Activated naive CD4-positive, alpha-beta T cell treated with anti-CD3 and anti-CD28 coated beads, Interleukin-2, amount 10 ng/mL, durations not matched to agents 7 days and 5 days (primary cell): ENCODE measurements at regions not wholly inside any gene's neighbourhood (a gene's known extent, or its start where the extent isn't known, plus 50 kb on each side); places are given as distances from the start of the nearest gene placed in this dataset.
A peak's percentile ranks its signal among the peaks of the same experiment; 100 is the strongest.

Source experiments
- CTCF ChIA-PET: fragments of 350-600 bp; sonication (Branson Sonifier 250); formaldehyde crosslinking; loops from one replicate; lab custom pipeline; 2021; ENCODE audit warnings: antibody characterized with exemption; lab: Charles Lee
- DNase-seq: peaks from one replicate; pipeline ENCODE4 v3.0.0-alpha.2; 2020
- H3K27ac Mint-ChIP-seq: one replicate; pipeline ENCODE4 v1.8.0; 2021; ENCODE audit warnings: mild to moderate bottlenecking, moderate library complexity, mixed read lengths
- H3K27me3 Mint-ChIP-seq: one replicate; pipeline ENCODE4 v1.8.0; 2021; ENCODE audit warnings: mild to moderate bottlenecking, mixed read lengths
- H3K36me3 Mint-ChIP-seq: one replicate; pipeline ENCODE4 v1.8.0; 2021; ENCODE audit warnings: mixed read lengths
- H3K4me1 Mint-ChIP-seq: one replicate; pipeline ENCODE4 v1.8.0; 2021; ENCODE audit warnings: mixed read lengths
- H3K4me3 Mint-ChIP-seq: one replicate; pipeline ENCODE4 v1.8.0; 2021; ENCODE audit warnings: mild to moderate bottlenecking, moderate library complexity, mixed read lengths
- H3K9me3 Mint-ChIP-seq: one replicate; pipeline ENCODE4 v1.8.0; 2021; ENCODE audit warnings: mixed read lengths

DNA sequence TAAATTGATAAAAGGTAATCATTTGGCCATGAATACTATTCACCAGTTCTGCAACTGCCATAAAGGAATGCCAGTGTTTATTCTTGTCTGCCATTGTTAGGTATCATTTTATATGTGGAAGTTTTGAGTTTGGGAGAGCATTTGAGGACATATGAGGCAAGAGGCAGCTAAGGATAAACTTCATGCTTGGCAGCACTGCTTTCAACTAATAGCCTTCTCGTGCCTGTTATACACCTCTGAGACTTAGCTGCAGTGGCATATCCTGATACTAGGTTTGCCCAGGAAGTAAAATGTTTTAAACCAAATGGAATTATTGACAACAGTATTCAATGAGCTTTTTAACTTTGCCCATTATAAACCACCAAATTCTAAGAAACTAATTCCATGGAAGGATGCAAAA, 126.0 kb upstream of the DPH6 start:
- peaks cover 13% of the 10 kb centered on the region for H3K4me1 Mint-ChIP-seq
- H3K4me3 Mint-ChIP-seq: no peak overlapping the region
- no peak for DNase-seq
- CTCF ChIA-PET: no interaction called here
- peaks cover 4% of the 10 kb centered on the region for H3K27me3 Mint-ChIP-seq
- no peaks in the 10 kb centered on the region for H3K9me3 Mint-ChIP-seq
- H3K27ac Mint-ChIP-seq: no peak overlapping the region
- H3K36me3 Mint-ChIP-seq: no peaks in the 10 kb centered on the region

DNA sequence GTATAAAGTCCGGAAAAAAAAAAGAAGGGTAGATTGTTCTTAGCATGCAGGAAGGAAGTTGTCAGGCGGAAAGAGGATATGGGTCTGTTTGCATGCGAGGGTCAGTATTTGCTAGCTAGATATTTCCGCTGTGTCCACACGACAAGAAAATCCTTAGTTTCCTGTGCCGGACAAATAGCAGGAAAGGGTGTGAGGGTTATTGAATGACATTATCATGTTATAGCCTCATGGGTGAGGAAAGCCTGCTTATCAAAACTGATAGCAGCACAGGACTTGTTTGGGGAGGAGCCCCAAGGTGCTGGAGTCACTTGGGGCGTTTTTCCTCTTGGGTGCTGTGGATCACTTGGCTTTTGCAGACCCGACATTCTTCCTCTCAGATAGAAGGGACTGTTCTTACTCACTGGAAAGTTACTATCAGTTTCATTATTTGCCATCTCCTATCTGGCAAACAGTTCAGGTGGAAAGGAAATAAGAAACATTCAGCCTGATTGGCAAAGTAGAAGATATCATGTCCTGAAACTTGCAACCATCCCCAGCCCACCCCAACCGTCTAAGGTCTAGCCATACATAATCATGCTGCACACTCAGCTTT, 127.2 kb upstream of the DPH6 start:
- H3K4me3 Mint-ChIP-seq: peak overlapping the region; percentile 25
- peaks cover 13% of the 10 kb centered on the region for H3K4me1 Mint-ChIP-seq
- no peaks in the 10 kb centered on the region for H3K36me3 Mint-ChIP-seq
- CTCF ChIA-PET: no interaction called here
- DNase-seq: no peak
- peak overlapping the region; percentile 34 for H3K27ac Mint-ChIP-seq
- H3K9me3 Mint-ChIP-seq: no peaks in the 10 kb centered on the region
- peaks cover 4% of the 10 kb centered on the region for H3K27me3 Mint-ChIP-seq

DNA sequence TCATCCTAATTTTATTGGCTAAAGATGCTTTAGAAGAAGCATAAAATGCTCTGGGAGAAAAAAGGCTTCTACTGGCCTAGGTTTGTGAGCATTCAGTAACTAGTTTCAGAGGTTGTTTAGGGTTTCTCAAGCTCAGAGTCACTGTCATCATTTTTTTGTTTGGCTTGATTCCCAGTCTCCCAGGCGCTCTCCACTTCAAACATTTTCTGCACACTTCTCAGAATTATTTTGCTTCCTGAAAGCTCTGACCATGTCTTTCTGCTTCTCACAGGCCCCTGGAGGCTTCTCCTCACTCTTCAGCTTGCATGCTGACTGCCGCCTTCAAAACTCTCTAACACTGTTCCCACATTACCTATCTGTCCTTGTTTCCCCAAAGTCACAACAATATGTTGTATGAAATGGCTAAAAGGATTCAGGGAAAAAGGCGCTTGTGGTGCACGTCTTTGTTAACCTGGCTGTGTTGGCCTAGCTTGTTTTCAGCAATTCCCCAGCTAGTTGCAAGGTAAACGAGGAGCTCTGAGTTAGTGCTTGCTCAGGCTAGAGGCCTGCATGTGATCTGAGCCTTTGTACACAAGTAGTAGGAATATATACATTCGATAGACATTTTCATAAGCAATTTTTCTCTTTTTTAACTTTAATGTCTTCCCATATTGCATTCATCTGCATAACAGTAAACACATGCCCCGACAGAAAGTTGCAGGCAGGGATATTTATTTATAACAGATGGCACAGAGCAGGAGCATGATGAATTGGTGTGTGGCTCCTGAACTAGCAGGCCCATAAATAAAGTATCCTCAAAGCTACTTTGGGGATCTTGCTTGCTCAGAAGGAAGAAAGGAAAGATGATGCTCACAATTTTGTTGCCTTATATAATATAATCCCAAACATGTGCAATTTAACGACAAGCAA, 129.2 kb upstream of the DPH6 start:
- H3K9me3 Mint-ChIP-seq: no peaks in the 10 kb centered on the region
- CTCF ChIA-PET: no interaction called here

DNA sequence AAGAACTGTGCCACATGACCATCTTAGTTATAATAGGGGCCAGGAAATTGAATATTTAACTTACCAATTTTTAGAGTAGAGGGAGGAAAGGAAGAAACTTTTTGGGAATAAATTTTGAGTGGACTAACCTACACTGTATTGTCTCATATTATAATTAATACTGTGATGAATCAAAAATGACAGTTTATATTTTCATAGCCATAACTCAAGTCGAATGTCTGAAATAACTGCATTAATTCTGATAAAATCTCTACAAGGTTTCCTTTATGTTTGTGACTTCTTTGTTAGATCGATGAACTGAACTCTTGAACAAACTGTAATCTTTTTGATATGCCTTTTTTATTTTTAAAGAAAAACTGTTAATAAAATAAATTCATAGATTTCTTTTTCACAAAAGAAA, 132.8 kb upstream of the DPH6 start:
- CTCF ChIA-PET: no interaction called here
- Mint-ChIP-seq H3K4me3 (no peak overlapping the region), H3K27me3 (peaks cover 4% of the 10 kb centered on the region), H3K27ac (no peak overlapping the region), H3K36me3 (no peaks in the 10 kb centered on the region), H3K9me3 (no peaks in the 10 kb centered on the region), H3K4me1 (no peaks in the 10 kb centered on the region)
- no peak for DNase-seq

More for the DNA sequence above, 129.2 kb upstream of the DPH6 start:
- H3K4me1 Mint-ChIP-seq: peaks cover 12% of the 10 kb centered on the region
- no peaks in the 10 kb centered on the region for H3K36me3 Mint-ChIP-seq
- no peak for DNase-seq
- no peak overlapping the region for H3K4me3 Mint-ChIP-seq
- peaks cover 4% of the 10 kb centered on the region for H3K27me3 Mint-ChIP-seq
- no peak overlapping the region for H3K27ac Mint-ChIP-seq

DNA sequence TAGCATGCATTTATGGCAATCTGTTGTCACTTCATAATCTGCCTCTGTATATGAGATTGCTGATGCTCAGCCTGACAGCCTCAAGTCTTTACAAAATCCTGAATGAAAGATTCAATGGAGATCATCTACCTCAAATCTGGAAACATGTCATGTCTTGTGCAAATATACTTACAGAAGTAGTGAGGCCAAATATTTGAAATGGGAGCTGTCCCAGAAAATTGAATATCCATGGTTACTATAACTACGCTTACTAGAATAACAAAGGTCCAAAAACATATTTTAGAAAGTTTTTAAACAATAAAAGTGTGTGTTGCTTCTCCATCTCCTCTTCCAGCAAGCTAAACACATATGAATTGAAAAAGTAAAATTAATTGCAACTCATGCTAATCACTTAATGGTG, 133.2 kb upstream of the DPH6 start:
- H3K9me3 Mint-ChIP-seq: no peaks in the 10 kb centered on the region
- H3K4me1 Mint-ChIP-seq: no peaks in the 10 kb centered on the region
- no peaks in the 10 kb centered on the region for H3K36me3 Mint-ChIP-seq
- no peak for DNase-seq
- H3K4me3 Mint-ChIP-seq: no peak overlapping the region
- peaks cover 4% of the 10 kb centered on the region for H3K27me3 Mint-ChIP-seq
- no peak overlapping the region for H3K27ac Mint-ChIP-seq
- CTCF ChIA-PET: no interaction called here

DNA sequence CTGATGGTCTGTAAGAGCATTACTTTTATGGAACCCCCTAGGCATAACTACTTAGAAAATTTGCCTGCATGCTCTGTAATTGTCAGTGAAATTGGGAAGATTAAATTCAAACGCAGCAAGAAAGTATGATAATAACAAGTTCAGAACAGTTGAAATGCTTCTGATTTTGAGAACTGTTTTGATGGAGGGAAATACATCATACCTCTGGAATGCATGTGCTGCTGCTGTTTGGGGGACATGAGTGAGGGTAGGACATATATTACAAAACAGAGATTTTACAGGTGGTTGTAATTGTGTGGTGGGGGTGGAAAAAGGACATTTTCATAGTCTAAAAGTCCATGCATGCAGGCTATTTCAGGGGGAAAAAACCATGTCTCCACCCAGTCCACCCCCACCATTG, 135.0 kb upstream of the DPH6 start:
- Mint-ChIP-seq H3K27me3 (peaks cover 5% of the 10 kb centered on the region), H3K4me1 (no peaks in the 10 kb centered on the region), H3K27ac (no peak overlapping the region), H3K9me3 (no peaks in the 10 kb centered on the region), H3K4me3 (no peak overlapping the region), H3K36me3 (no peaks in the 10 kb centered on the region)
- DNase-seq: no peak
- CTCF ChIA-PET: no interaction called here

DNA sequence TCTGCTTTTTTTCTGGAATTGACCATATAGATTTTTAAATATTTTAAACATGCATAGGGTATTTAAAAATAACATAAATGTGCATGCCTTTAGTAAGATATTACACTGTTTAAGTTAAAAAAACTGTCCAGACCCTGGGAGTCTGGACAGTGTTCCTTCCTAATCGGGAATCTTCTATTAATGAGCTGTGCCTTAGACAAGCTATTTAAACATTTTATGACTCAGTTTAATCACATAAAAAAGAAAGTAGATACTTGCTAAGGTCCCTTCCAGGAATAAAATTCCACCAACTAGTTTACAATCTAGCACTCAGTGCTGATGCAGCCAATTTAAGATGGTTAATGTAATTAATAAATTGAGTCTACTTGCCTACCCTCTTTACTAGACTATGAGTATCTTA, 140.4 kb upstream of the DPH6 start:
- H3K27me3 Mint-ChIP-seq: peaks cover 10% of the 10 kb centered on the region
- no peaks in the 10 kb centered on the region for H3K4me1 Mint-ChIP-seq
- H3K9me3 Mint-ChIP-seq: no peaks in the 10 kb centered on the region
- no peak overlapping the region for H3K4me3 Mint-ChIP-seq
- no peak overlapping the region for H3K27ac Mint-ChIP-seq
- CTCF ChIA-PET: no interaction called here
- H3K36me3 Mint-ChIP-seq: no peaks in the 10 kb centered on the region
- no peak for DNase-seq

DNA sequence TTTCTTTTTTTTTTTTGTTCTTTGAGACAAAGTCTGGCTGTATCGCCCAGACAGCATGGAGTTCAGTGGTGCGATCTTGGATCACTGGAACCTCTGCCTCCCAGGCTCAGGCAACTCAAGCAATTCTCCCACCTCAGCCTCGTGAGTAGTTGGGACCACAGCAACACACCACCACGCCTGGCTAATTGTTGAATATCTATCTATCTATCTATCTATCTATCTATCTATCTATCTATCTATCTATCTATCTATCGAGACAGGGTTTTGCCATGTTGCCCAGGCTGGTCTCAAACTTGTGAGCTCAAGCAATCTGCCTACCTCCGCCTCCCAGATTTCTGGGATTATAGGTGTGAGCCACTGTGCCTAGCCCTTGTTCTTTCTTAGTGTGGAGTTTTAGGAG, 143.3 kb upstream of the DPH6 start:
- no peaks in the 10 kb centered on the region for H3K36me3 Mint-ChIP-seq
- DNase-seq: no peak
- no peak overlapping the region for H3K27ac Mint-ChIP-seq
- CTCF ChIA-PET: no interaction called here
- H3K4me3 Mint-ChIP-seq: no peak overlapping the region
- no peaks in the 10 kb centered on the region for H3K9me3 Mint-ChIP-seq
- H3K27me3 Mint-ChIP-seq: peaks cover 10% of the 10 kb centered on the region
- no peaks in the 10 kb centered on the region for H3K4me1 Mint-ChIP-seq

DNA sequence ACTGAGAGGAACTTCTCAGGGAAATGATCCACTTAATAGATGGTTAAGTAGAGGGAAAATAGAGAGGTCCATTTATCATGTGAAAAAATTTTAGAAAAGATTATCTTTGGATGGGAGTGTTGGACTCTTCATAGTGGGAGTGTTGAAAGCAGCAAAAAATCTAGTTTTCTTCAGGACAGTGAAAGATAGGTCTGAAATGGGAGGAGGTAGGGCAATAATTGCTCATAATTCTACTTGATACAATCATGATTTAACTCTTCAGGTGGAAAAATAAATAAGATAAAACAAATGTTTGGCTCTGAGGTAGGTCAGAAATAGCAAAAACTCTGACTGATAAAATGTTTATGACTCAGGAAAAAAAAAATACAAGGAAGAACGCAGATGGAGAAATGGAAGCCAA, 144.1 kb upstream of the DPH6 start:
- CTCF ChIA-PET: no interaction called here
- H3K9me3 Mint-ChIP-seq: no peaks in the 10 kb centered on the region

DNA sequence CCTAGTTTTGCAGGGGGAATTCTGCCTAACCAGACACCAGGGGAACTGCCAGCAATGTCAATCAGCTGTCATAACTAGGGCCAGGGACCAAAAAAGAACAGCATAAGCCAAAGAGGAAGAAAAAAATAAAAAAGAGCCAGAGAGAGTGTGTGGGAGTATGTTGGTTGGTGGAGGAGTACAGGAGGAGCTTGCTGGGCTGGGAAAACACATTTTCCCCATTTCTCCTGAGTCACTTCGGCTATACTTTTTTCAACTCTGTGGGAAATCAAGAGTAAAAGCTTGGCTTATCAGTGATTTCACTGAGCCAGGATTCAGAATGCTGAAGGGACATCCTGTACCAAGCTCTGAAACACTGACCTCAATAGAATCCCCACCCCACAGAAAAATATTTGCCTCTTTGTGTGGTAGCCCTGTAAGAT, 144.7 kb upstream of the DPH6 start:
- Mint-ChIP-seq H3K4me1 (no peaks in the 10 kb centered on the region), H3K4me3 (no peak overlapping the region), H3K9me3 (no peaks in the 10 kb centered on the region), H3K36me3 (no peaks in the 10 kb centered on the region), H3K27ac (no peak overlapping the region), H3K27me3 (peaks cover 5% of the 10 kb centered on the region)
- no peak for DNase-seq
- CTCF ChIA-PET: no interaction called here

More for the DNA sequence above, 144.1 kb upstream of the DPH6 start:
- no peak overlapping the region for H3K27ac Mint-ChIP-seq
- no peak for DNase-seq
- no peaks in the 10 kb centered on the region for H3K36me3 Mint-ChIP-seq
- H3K4me3 Mint-ChIP-seq: no peak overlapping the region
- peaks cover 5% of the 10 kb centered on the region for H3K27me3 Mint-ChIP-seq
- H3K4me1 Mint-ChIP-seq: no peaks in the 10 kb centered on the region

DNA sequence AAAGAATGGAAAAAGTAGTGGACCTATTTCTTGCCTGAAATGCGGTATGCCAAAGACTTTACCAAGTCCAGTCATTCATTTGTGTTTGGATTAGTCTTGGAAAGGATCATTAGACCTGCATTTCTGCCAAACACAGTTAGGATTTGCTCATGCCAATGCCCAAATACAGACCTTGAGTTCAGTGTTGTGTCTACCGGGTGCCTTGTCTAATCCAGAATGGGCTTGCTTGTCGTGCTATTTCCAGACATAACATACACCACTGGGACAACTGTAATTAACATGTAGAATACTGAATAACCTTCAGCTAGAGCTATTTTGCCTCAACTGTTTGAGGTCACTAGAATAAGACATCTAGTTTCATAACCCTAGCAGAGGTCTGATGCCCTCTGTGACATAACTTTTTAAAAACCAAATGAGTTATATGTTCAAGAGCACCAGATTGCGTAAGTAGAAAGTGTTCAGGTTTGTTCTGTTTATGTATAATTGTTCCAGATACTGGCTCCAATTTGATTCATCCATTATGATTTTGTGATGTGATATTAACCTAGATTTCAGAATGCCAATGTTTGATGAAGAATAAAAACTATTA, 145.3 kb upstream of the DPH6 start:
- Mint-ChIP-seq H3K4me3 (no peak overlapping the region), H3K27me3 (peaks cover 5% of the 10 kb centered on the region), H3K4me1 (no peaks in the 10 kb centered on the region), H3K36me3 (no peaks in the 10 kb centered on the region), H3K27ac (no peak overlapping the region), H3K9me3 (no peaks in the 10 kb centered on the region)
- no peak for DNase-seq
- CTCF ChIA-PET: no interaction called here

DNA sequence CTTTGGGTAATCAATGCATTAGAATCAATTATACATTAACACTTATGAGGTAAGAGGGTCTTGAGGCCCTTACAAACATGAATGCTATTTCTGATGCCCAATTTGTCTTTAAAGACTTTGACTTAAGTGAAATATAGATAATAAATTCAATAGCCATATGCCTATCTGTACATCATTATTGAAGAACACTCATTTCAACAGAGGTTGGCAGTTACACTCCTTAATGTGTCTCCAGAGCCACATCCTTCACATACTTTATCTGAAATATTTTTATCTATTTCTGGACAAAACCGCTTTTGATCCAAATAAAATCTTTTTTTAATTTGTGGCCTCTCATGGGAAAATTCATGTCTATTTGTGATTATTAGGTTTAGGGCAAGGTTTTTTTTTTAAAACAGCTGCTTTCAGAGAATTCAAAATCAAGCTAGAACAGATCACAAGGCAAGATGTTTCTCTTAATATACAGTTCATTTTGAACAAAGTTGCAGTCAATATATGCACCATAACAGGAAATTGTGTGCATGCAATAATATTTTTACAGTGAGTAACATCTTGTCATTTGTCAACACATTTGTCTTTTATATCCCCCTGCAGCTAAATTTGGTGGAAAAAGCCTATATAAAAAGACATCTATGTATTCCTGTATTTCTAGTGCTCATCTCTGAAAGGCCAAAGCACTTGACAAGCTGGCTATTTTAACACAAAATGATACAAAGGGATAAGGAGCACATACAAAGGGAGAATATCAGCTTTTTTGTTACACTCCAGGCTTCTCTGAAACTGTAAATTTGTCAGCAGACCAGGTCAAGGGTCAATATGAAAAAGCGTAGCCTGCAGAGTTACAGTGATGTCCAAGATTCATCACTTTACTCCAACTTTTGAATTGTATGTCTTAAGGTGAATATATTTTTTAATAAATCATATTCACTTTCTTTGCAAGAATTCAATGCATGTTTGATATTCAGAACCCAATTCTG, 146.2 kb upstream of the DPH6 start:
- Mint-ChIP-seq H3K4me1 (no peaks in the 10 kb centered on the region), H3K36me3 (no peaks in the 10 kb centered on the region), H3K27me3 (peaks cover 5% of the 10 kb centered on the region), H3K4me3 (no peak overlapping the region), H3K9me3 (no peaks in the 10 kb centered on the region), H3K27ac (no peak overlapping the region)
- CTCF ChIA-PET: no interaction called here
- DNase-seq: no peak

DNA sequence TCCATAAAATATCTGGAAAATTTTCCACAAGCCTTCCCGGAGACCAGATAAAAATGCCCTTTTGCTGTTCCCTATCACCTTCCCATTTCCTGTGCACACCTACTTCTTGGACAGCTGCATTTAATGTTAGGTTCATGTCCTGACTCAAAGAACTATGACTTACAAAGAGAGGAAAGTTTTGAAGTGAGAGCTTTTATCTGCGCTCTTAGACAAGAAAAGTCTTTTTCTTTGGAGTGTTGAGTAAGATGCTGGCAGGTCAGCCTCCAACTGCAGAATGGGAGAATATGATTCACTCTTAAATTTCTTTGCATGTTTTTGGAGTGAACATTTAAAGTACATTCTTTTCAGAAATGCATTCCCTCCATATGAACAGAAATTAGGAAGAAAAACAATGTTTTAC, 147.3 kb upstream of the DPH6 start:
- H3K9me3 Mint-ChIP-seq: no peaks in the 10 kb centered on the region
- H3K27me3 Mint-ChIP-seq: peaks cover 5% of the 10 kb centered on the region
- no peaks in the 10 kb centered on the region for H3K4me1 Mint-ChIP-seq
- no peaks in the 10 kb centered on the region for H3K36me3 Mint-ChIP-seq
- H3K4me3 Mint-ChIP-seq: no peak overlapping the region
- DNase-seq: no peak
- no peak overlapping the region for H3K27ac Mint-ChIP-seq
- CTCF ChIA-PET: no interaction called here

DNA sequence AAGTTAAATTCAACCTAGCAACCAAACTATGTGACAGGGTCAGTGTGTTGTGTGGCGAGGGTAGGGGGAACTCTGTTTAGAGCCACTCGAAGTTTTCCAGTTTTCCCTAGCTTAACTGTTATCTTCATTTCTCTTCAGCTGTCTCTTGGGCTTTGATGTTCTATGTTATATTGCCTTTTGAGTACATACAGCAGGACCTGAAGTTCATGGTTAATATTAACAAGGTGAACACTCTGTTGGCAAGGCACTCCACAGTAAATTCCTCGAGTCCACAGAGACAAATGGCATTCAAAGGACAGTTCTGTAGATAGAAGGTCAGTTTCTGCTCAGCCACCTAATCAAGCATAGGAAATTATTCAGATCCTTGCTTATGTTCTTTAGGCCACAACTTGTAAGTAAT, 147.9 kb upstream of the DPH6 start:
- Mint-ChIP-seq H3K27me3 (peaks cover 5% of the 10 kb centered on the region), H3K9me3 (no peaks in the 10 kb centered on the region), H3K4me1 (no peaks in the 10 kb centered on the region), H3K4me3 (no peak overlapping the region), H3K27ac (no peak overlapping the region), H3K36me3 (no peaks in the 10 kb centered on the region)
- CTCF ChIA-PET: no interaction called here
- DNase-seq: no peak
